Common myeloid progenitor, CD34-positive (primary cell): ENCODE measurements at regions not wholly inside any gene's neighbourhood (a gene's known extent, or its start where the extent isn't known, plus 50 kb on each side); places are given as distances from the start of the nearest gene placed in this dataset.

ENCODE experiments used
- CTCF ChIA-PET: fragments of 350-600 bp; sonication (Branson Sonifier 250); formaldehyde crosslinking; loops from one replicate; lab custom pipeline; 2021; ENCODE audit warnings: antibody characterized with exemption; lab: Charles Lee
- POLR2A ChIA-PET: fragments of 350-600 bp; sonication (Branson Sonifier 250); formaldehyde crosslinking; loops from one replicate; lab custom pipeline; 2021; ENCODE audit warnings: antibody characterized with exemption; lab: Charles Lee
- DNase-seq, 3 donors: peaks; one replicate each; pipeline versions ENCODE4 v3.0.0 to v3.0.0-alpha.2; 2013
- H3K27ac ChIP-seq, 2 experiments: 1 replicate in 1 of 2; 2 replicates in 1 of 2; pipeline ENCODE4 v1.7.0; 2013; ENCODE audit warnings: inconsistent platforms in 2 of 2, low read length in 2 of 2, mild to moderate bottlenecking in 2 of 2, low read depth in 1 of 2, moderate library complexity in 1 of 2; ENCODE audit not compliant: severe bottlenecking in 2 of 2, insufficient read depth in 1 of 2, poor library complexity in 1 of 2
- H3K27me3 ChIP-seq, 5 experiments: replicated peaks in 2 of 5; 1 replicate in 3 of 5; 2 replicates in 2 of 5; pipeline versions ENCODE4 v1.6.1 to v1.7.0; 2013; ENCODE audit warnings: low read length in 4 of 5, mild to moderate bottlenecking in 2 of 5, moderate library complexity in 2 of 5, inconsistent platforms in 1 of 5; ENCODE audit not compliant: insufficient read depth in 5 of 5, control insufficient read depth in 4 of 5
- H3K36me3 ChIP-seq, 4 experiments: 1 replicate in 2 of 4; 2 replicates in 2 of 4; pipeline versions ENCODE4 v1.6.1 to v1.7.0; 2013; ENCODE audit warnings: low read length in 3 of 4, control low read depth in 1 of 4, mild to moderate bottlenecking in 1 of 4; ENCODE audit not compliant: control insufficient read depth in 4 of 4, insufficient read depth in 4 of 4
- H3K4me1 ChIP-seq, 4 experiments: 1 replicate in 3 of 4; 2 replicates in 1 of 4; pipeline versions ENCODE4 v1.6.1 to v1.7.1; 2013; ENCODE audit warnings: low read length in 3 of 4, mild to moderate bottlenecking in 3 of 4, control low read depth in 1 of 4, inconsistent platforms in 1 of 4, moderate library complexity in 1 of 4; ENCODE audit not compliant: control insufficient read depth in 4 of 4, insufficient read depth in 4 of 4; ENCODE audit errors: control extremely low read depth in 1 of 4
- H3K4me3 ChIP-seq, 7 experiments: 1 replicate in 4 of 7; 2 replicates in 3 of 7; pipeline versions ENCODE4 v1.5.1 to v1.7.0; 2013; ENCODE audit warnings: mild to moderate bottlenecking in 7 of 7, low read length in 6 of 7, moderate library complexity in 6 of 7, inconsistent platforms in 2 of 7, low read depth in 2 of 7, control low read depth in 1 of 7; ENCODE audit not compliant: insufficient read depth in 4 of 7, control insufficient read depth in 1 of 7; ENCODE audit errors: extremely low read depth in 1 of 7
- H3K9me3 ChIP-seq, 5 experiments: 1 replicate in 4 of 5; 2 replicates in 1 of 5; pipeline versions ENCODE4 v1.6.1 to v1.7.1; 2013; ENCODE audit warnings: low read length in 4 of 5, mild to moderate bottlenecking in 2 of 5, inconsistent platforms in 1 of 5, low read depth in 1 of 5, moderate library complexity in 1 of 5; ENCODE audit not compliant: control insufficient read depth in 4 of 5, insufficient read depth in 2 of 5; ENCODE audit errors: control extremely low read depth in 1 of 5
- WGBS: methylation state at CpG from one replicate; pipeline ENCODE4 v1.1.5; 2013; ENCODE audit not compliant: insufficient coverage; 5-methylcytosine and 5-hydroxymethylcytosine counted together

DNA sequence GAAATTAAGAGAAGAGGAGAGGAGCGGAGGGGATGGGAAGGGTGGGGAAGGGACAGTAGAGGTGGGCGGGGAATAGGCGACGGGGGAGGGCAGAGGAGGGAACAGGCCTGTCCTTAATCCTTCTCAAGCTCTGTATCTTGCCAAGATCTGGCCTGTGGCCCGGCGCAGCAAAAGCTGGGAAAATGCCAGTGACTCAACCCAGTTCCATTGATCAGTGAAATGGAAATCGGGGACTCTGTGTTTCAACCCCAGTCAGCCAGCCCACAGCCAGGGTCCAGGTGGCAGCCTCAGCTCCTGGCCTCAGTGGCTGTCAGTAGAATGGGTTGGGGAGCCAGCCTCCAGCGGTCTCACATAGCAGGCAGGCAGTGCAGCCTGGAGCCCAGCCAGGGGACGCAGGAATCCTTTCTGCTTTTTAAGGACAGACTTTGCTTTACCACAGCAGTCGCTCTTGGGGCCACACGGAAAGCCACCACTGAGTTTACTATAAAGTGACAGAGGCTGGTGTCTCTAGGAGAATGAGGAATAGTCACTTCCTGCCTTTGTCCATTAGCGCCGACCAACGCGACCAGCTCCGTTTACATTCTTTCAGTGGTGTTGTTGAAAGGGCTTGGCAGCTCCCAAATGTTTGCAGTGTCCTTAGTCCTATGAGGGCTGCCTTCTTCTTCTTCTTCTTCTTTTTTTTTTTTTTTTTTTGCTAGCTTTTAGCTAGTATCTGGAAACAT is 128.0 kb downstream of the RIN2 start:
- Histone ChIP-seq H3K9me3 (no peaks in the 10 kb centered on the region), H3K4me1 (peaks cover 0 to 13% (median 4%) of the 10 kb centered on the region in 4 experiments), H3K4me3 (no peak overlapping the region), H3K36me3 (no peaks in the 10 kb centered on the region), H3K27me3 (no peaks in the 10 kb centered on the region), H3K27ac (no peak overlapping the region)
- no peak for DNase-seq
- POLR2A ChIA-PET = interaction anchor here (0.7 kb wide), 1 partner anchor 21 kb away, joined by 10 read pairs; no protein-coding TSS in a partner anchor
- 96% methylated on average over 16 of the region's 16 CpGs for WGBS
- CTCF ChIA-PET = interaction anchor here (0.6 to 0.9 kb wide), 3 partner anchors 21 to 479 kb away, joined by 3 read pairs; no protein-coding TSS in a partner anchor

GRCh38 chr20:19886661-19887288 is 128.7 kb downstream of the RIN2 start:
- 100% methylated on average over 5 of the region's 8 CpGs for WGBS
- POLR2A ChIA-PET = no interaction called here
- no peaks in the 10 kb centered on the region for H3K27me3 ChIP-seq
- CTCF ChIA-PET = interaction anchor here (0.6 to 0.9 kb wide), 3 partner anchors 27 to 478 kb away, joined by 3 read pairs; no protein-coding TSS in a partner anchor
- H3K36me3 ChIP-seq = no peaks in the 10 kb centered on the region
- no peak for DNase-seq
- no peaks in the 10 kb centered on the region for H3K9me3 ChIP-seq
- no peak overlapping the region for H3K27ac ChIP-seq
- H3K4me3 ChIP-seq = no peak overlapping the region
- peaks cover 0 to 13% (median 4%) of the 10 kb centered on the region in 4 experiments for H3K4me1 ChIP-seq

DNA sequence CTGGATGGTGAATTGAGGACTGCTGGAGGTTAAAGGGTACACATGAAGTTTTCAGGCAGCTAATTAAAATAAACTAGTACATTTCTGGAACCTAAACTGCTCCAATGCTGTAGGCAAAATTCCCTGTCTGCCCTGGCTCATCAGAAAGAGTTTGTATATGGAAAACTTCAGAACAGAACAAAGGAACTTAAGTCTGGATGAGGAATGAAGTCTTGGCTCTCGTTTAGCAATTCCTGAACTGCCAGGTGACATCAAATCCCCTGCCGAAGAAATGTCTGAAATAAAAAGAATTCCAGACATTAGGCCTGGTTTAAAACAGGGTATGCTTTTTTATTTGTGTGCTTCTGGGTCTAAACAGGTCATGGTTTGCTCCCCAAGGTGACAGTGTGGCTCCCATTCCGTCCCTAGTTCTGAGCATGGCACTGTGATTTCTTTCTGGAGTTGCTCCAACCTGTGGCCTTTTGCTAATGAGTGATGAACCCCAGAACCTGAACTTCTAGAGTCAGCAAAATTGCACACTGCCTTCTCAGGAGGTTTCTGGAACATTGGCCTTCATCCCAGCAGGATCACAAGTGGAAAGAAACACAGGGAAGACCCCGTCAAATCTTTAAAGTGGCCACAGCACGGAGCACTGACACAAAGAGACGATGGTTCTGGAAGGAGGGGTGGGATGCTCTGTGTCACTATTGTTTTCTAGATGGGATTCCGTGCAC is 129.4 kb upstream of the NAA20 start:
- ChIA-PET POLR2A (no interaction called here), CTCF (interaction anchor here (0.6 to 1.6 kb wide), 3 partner anchors 9 to 108 kb away, joined by 3 read pairs; no protein-coding TSS in a partner anchor)
- peaks cover 0 to 13% (median 4%) of the 10 kb centered on the region in 4 experiments for H3K4me1 ChIP-seq
- H3K36me3 ChIP-seq = no peaks in the 10 kb centered on the region
- no peak overlapping the region for H3K27ac ChIP-seq
- H3K27me3 ChIP-seq = no peaks in the 10 kb centered on the region
- no peak for DNase-seq
- H3K4me3 ChIP-seq = no peak overlapping the region
- no peaks in the 10 kb centered on the region for H3K9me3 ChIP-seq
- WGBS = 97% methylated on average over 3 of the region's 7 CpGs

- POLR2A ChIA-PET = no interaction called here
- no peak for DNase-seq
- Histone ChIP-seq H3K27me3 (no peaks in the 10 kb centered on the region), H3K9me3 (no peaks in the 10 kb centered on the region), H3K4me3 (no peak overlapping the region), H3K27ac (no peak overlapping the region), H3K36me3 (no peaks in the 10 kb centered on the region), H3K4me1 (peaks cover 0 to 13% (median 4%) of the 10 kb centered on the region in 4 experiments)
- CTCF ChIA-PET = interaction anchor here (1.6 kb wide), 1 partner anchor 9 kb away, joined by 3 read pairs; no protein-coding TSS in a partner anchor
- WGBS = 93% methylated on average over 6 of the region's 8 CpGs
Observed at GRCh38 chr20:19888269-19888671, 128.9 kb upstream of the NAA20 start.

DNA sequence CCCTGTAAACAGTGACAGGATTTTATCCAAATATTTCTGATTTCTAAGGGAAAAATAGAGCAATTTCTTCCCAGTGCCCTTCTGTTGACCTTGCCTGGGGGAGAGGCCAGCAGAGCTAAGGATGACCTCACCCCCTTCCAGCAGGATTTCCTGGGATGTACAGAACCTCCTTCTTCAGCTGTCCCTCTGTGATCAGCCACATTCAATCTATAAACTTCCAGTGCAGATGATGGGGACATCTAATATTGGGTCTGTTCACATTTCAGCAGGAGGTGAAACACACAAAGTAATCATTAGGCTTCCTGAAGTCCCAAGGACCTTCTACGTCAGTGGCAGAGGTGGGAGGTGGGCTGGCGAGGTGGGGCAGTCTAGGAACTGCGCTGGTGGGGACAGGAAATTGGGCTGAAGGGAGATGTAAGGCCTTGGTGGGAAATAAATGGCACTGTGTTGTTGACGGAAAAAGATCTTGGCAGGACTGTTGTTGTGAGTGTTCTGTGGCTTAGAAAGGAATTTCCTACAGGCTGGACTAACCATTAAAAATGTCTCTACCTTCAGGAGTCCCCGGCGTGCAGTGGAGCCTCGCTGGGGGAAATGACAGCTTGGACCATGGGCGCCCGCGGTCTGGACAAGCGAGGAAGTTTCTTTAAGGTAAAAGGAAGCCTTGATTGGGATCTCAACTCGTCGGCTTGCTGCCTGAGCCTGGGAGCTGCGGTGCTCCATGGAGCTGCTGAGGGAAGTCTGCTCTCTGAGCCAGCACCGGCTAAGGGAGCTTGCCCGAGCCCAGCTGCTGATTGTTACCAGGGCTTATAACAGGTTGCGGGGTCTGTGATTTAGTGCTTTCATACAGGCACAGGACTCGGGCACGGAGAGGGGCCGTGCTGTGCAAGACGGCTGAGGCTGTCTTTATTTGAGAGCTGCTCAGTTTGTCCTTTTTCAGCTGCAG is 127.9 kb upstream of the NAA20 start:
- Histone ChIP-seq H3K4me1 (peaks cover 0 to 13% (median 4%) of the 10 kb centered on the region in 4 experiments), H3K4me3 (peak overlapping the region in 4 of 7 experiments; percentile 19 to 68 (median 38)), H3K9me3 (no peaks in the 10 kb centered on the region), H3K36me3 (no peaks in the 10 kb centered on the region), H3K27ac (no peak overlapping the region), H3K27me3 (no peaks in the 10 kb centered on the region)
- WGBS = 9% methylated on average over 20 of the region's 21 CpGs
- ChIA-PET CTCF (interaction anchor here (0.7 to 1.6 kb wide), 2 partner anchors 8 to 110 kb away, joined by 3 read pairs; no protein-coding TSS in a partner anchor), POLR2A (no interaction called here)
- peak in 1 of 3 donors; percentile 27 for DNase-seq

- WGBS = 100% methylated on average over 2 of the region's 4 CpGs
Observed at GRCh38 chr20:19890445-19891051, 126.6 kb upstream of the NAA20 start.

More at GRCh38 chr20:19890445-19891051, 126.6 kb upstream of the NAA20 start:
- ChIA-PET POLR2A (no interaction called here), CTCF (interaction anchor here (1.2 to 1.7 kb wide), 2 partner anchors 12 to 104 kb away, joined by 5 to 6 read pairs; no protein-coding TSS in a partner anchor)
- no peaks in the 10 kb centered on the region for H3K36me3 ChIP-seq
- peaks cover 0 to 11% (median 4%) of the 10 kb centered on the region in 4 experiments for H3K4me1 ChIP-seq
- H3K27ac ChIP-seq = no peak overlapping the region
- H3K4me3 ChIP-seq = no peak overlapping the region
- no peaks in the 10 kb centered on the region for H3K27me3 ChIP-seq
- no peak for DNase-seq
- H3K9me3 ChIP-seq = no peaks in the 10 kb centered on the region
